Large intestine (tissue), 3 donors: ENCODE measurements at regions not wholly inside any gene's neighbourhood (a gene's known extent, or its start where the extent isn't known, plus 50 kb on each side); places are given as distances from the start of the nearest gene placed in this dataset.
"Not testable (repeated sequence)": the region's sequence is repeated elsewhere in the genome, so short reads cannot be mapped to it uniquely, and the experiment has no call there.

Source experiments
- DNase-seq, 2 donors: peaks; one replicate each; pipeline versions ENCODE4 v3.0.0 to v3.0.0-alpha.2; 2013
- H3K27ac ChIP-seq: one replicate; pipeline ENCODE4 v1.5.1; 2013; ENCODE audit warnings: low read length
- H3K27me3 ChIP-seq: 2 replicates; pipeline ENCODE4 v1.6.1; 2013; ENCODE audit warnings: low read length; ENCODE audit not compliant: control insufficient read depth, insufficient read depth
- H3K36me3 ChIP-seq: 2 replicates; pipeline ENCODE4 v1.6.1; 2013; ENCODE audit warnings: low read length; ENCODE audit not compliant: control insufficient read depth, insufficient read depth
- H3K4me1 ChIP-seq: one replicate; pipeline ENCODE4 v1.6.1; 2013; ENCODE audit warnings: low read length; ENCODE audit not compliant: control insufficient read depth, insufficient read depth
- H3K4me3 ChIP-seq: one replicate; pipeline ENCODE4 v1.5.1; 2013; ENCODE audit warnings: low read length
- H3K9me3 ChIP-seq: one replicate; pipeline ENCODE4 v1.6.1; 2013; ENCODE audit warnings: mild to moderate bottlenecking, low read depth, low read length, moderate library complexity; ENCODE audit not compliant: control insufficient read depth
- WGBS: methylation state at CpG from one replicate; pipeline ENCODE4 v1.1.5; 2013; ENCODE audit warnings: low lambda C conversion rate; ENCODE audit not compliant: insufficient coverage; 5-methylcytosine and 5-hydroxymethylcytosine counted together

DNA sequence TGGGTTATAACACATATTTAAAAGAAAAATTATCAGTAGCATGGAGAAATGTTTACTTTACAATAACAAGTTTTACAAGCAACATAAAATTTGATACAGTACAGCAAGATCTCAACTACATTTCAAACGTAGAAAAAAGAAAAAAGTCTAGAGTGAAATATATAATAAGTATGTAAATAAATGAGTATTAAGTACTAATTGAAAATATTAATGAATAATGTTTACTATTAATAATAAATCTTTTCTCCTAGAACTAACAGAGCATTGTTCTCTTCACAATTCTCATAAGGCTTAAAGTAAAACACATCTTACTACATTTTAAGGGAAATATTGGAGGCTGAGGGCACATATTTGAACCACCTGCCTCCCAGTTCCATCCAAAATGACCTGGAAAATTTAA lies 72.1 kb downstream of the TMEM212 start:
- H3K4me1 ChIP-seq = no peaks in the 10 kb centered on the region
- H3K27ac ChIP-seq = no peak overlapping the region
- no peak for DNase-seq
- H3K36me3 ChIP-seq = no peaks in the 10 kb centered on the region
- H3K4me3 ChIP-seq = no peak overlapping the region
- H3K27me3 ChIP-seq = no peaks in the 10 kb centered on the region
- 50% methylated on average over 1 of the region's 1 CpG for WGBS
- H3K9me3 ChIP-seq = no peaks in the 10 kb centered on the region

DNA sequence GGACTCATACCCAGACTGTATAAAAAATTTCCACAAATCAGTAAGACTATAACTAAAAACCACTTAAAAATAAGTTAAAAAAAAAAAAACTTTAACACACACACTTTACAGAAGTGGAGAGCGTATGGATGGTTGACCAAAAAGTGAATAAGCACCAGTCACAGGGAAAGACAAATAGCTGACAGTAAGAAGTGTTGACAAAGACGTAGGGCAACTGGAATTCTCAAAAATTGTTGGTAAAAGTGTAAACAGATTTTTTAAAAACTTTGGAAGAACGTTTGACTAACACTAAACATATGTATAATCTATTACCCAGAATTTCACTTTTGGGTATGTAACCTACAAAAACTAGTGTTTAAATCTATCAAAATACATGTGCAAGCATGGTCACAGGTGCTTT lies 73.7 kb downstream of the TMEM212 start:
- no peak for DNase-seq
- 93% methylated on average over 2 of the region's 3 CpGs for whole genome bisulfite sequencing
- no peak overlapping the region for H3K4me3 ChIP-seq

DNA sequence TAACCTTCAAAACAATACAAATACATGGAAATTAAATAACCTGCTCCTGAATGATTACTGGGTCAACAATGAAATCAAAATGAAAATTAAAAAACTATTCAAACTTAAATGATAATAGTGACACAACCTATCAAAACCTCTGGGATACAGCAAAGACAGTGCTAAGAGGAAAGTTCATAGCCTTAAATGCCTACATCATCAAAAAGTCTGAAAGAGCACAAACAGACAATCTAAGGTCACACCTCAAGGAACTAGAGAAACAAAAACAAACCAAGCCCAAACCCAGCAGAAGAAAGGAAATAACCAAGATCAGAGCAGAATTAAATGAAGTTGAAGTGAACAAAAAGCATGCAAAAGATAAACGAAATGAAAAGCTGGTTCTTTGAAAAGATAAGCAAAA lies 79.5 kb downstream of the TMEM212 start:
- not testable (repeated sequence) for H3K4me3 ChIP-seq, H3K9me3 ChIP-seq, H3K27me3 ChIP-seq, H3K27ac ChIP-seq, H3K4me1 ChIP-seq, DNase-seq, H3K36me3 ChIP-seq
- WGBS = 83% methylated on average over 1 of the region's 1 CpG

More for the DNA sequence above, 73.7 kb downstream of the TMEM212 start:
- H3K36me3 ChIP-seq = no peaks in the 10 kb centered on the region
- H3K4me1 ChIP-seq = no peaks in the 10 kb centered on the region
- H3K27ac ChIP-seq = no peak overlapping the region
- no peaks in the 10 kb centered on the region for H3K27me3 ChIP-seq
- no peaks in the 10 kb centered on the region for H3K9me3 ChIP-seq

- not testable (repeated sequence) for H3K4me1 ChIP-seq, H3K27me3 ChIP-seq
- no CpG with 5 or more reads among the region's 2 CpGs for WGBS
These were observed 80.5 kb downstream of the TMEM212 start for GRCh38 chr3:171923668-171924067.

DNA sequence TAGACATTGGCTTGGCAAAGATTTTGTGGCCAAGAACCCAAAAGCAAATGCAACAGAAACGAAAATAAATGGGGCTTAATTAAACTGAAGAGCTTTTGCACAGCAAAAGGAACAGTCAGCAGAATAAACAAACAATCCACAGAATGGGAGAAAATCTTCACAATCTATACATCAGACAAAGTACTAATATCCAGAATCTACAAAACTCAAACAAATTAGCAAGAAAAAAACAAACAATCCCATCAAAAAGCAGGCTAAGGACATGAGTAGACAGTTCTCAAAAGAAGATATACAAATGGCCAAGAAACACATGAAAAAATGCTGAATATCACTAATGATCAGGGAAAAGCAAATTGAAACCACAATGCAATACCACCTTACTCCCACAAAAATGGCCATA lies 81.7 kb downstream of the TMEM212 start:
- 100% methylated on average over 1 of the region's 1 CpG for WGBS
- not testable (repeated sequence) for H3K4me1 ChIP-seq, H3K9me3 ChIP-seq, H3K27ac ChIP-seq, H3K27me3 ChIP-seq, DNase-seq, H3K4me3 ChIP-seq, H3K36me3 ChIP-seq

More at GRCh38 chr3:171923668-171924067, 80.5 kb downstream of the TMEM212 start:
- H3K27ac ChIP-seq, H3K36me3 ChIP-seq, H3K9me3 ChIP-seq, H3K4me3 ChIP-seq, DNase-seq: not testable (repeated sequence)

DNA sequence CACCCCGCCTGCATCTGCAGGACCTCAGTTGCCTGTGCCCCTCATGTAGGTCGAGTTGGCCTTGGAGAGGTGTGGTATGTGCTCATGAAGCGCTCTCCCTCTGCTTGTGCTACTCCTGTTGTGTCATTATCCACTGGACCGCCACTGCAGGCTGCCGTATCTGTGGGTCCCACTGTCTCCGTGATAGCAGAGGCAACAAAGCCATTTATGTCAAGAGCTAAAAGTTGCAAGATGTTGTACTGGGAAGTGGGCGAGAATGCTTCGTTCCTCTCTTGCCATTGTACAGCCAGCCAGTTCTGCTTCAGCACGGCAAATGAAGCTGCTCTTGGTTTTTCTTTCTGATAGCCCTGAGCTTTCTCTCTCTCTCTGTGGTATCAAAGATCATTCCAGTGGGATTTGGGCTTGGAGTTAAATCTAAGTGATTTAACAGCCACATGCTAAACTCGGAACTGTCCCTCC lies 89.0 kb downstream of the TMEM212 start:
- WGBS = no CpG with 5 or more reads among the region's 10 CpGs
- Histone ChIP-seq H3K9me3 (no peaks in the 10 kb centered on the region), H3K27me3 (no peaks in the 10 kb centered on the region), H3K4me1 (no peaks in the 10 kb centered on the region), H3K4me3 (no peak overlapping the region), H3K27ac (no peak overlapping the region), H3K36me3 (no peaks in the 10 kb centered on the region)
- no peak for DNase-seq

DNA sequence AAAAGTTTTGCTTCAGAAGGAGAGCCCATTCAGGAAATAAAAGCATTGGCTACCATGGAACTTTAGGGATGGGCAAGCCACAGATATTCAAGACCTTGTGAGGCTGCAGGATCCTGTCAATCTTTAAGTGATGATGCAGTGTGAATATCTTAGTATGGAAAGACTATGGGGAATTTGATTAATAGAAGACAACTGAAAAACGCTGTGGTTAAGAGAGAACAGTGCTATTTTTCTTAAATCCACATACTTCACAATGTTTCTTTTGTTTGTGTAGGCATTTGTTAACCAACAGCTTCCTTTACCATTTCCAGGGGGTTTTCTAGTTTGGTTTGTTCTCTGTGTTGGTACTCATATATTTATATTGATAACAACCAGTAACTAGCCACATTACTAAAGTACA lies 90.3 kb downstream of the TMEM212 start:
- Histone ChIP-seq H3K4me3 (no peak overlapping the region), H3K4me1 (no peaks in the 10 kb centered on the region), H3K27me3 (no peaks in the 10 kb centered on the region), H3K27ac (no peak overlapping the region), H3K36me3 (no peaks in the 10 kb centered on the region), H3K9me3 (no peaks in the 10 kb centered on the region)
- whole genome bisulfite sequencing = 83% methylated on average over 1 of the region's 1 CpG
- DNase-seq = no peak

DNA sequence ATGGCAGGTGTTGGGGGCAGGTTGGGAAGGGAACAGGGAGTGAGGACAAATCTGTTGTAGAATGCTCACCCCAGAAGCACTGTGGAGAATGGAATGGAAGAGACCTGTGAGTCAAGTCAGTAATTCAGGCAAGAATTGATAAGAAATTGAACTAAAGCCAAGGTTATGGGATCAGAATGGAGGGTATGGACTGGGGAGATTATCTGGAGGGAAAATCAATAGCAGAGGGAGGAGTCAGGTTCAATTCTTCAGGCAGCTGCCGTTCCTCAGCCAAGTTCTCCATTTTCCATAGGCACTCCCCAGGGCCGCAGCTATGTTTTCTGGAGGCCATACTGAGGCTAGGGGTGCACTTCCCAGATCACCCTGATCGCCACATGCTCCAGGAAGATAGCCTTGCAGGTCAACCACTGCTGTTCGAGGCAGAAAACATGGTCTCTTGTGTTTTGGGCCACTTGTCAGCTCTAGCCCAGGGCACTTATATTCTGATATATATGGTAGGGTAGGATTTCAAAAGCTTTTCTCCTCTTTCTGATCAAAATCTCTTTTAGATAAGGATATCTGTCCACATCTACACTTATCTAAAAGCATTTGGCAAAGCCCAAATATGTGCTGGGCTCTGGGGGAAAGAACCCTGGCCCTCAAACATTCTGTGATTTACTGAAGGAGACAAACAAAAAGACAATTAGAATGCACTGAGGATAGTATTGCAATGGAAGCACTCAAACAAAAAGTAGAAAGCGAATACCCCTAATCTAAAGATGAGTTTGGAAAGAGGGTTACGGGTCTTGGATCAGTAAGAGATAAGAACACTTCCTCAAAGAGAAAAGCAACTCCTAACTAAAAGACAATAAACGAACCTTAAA lies 92.3 kb downstream of the TMEM212 start:
- no peak overlapping the region for H3K4me3 ChIP-seq
- H3K4me1 ChIP-seq = no peaks in the 10 kb centered on the region
- no peaks in the 10 kb centered on the region for H3K36me3 ChIP-seq
- DNase-seq = no peak
- no peaks in the 10 kb centered on the region for H3K27me3 ChIP-seq
- no peak overlapping the region for H3K27ac ChIP-seq
- WGBS = 56% methylated on average over 3 of the region's 7 CpGs
- no peaks in the 10 kb centered on the region for H3K9me3 ChIP-seq

- H3K4me1 ChIP-seq = no peaks in the 10 kb centered on the region
- H3K27me3 ChIP-seq = no peaks in the 10 kb centered on the region
- peak in 1 of 2 donors; percentile 10 for DNase-seq
- H3K27ac ChIP-seq = no peak overlapping the region
- no peaks in the 10 kb centered on the region for H3K36me3 ChIP-seq
- H3K4me3 ChIP-seq = no peak overlapping the region
- WGBS = 87% methylated on average over 2 of the region's 6 CpGs
- no peaks in the 10 kb centered on the region for H3K9me3 ChIP-seq
These were observed 93.2 kb downstream of the TMEM212 start for GRCh38 chr3:171936191-171936841.

DNA sequence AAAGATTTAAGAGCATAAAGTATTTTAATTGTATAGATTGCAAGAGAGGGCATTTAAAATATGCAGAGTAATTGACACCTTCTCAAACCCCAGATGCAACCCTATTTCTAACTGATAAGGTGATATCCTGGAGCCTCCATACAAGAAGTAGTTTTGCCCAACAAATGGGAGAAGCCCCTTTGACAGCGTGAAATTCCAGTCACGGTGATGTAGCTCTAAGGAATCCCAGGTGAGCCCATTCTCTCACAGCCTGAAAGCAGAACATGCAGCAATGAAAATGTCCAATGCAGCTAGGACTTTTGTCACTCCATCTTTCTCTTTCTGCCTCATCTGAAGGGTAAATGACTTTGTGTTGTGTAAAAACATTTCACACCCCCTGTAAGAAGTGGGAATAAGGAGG lies 96.4 kb downstream of the TMEM212 start:
- no peaks in the 10 kb centered on the region for H3K4me1 ChIP-seq
- DNase-seq = no peak
- no peak overlapping the region for H3K4me3 ChIP-seq
- H3K9me3 ChIP-seq = no peaks in the 10 kb centered on the region
- no CpG with 5 or more reads among the region's 2 CpGs for WGBS
- no peak overlapping the region for H3K27ac ChIP-seq
- no peaks in the 10 kb centered on the region for H3K27me3 ChIP-seq
- no peaks in the 10 kb centered on the region for H3K36me3 ChIP-seq
